IMR-90 (cell line): ENCODE measurements at regions not wholly inside any gene's neighbourhood (a gene's known extent, or its start where the extent isn't known, plus 50 kb on each side); places are given as distances from the start of the nearest gene placed in this dataset.

Experiments
- ATAC-seq: fragments of 200-7000 bp; cut with Tn5 transposase; 2 replicates; pipeline ENCODE4 v1.9.1; 2020; ENCODE audit warnings: low read depth, mild to moderate bottlenecking, moderate library complexity
- BruUV-seq: library from RNA; stranded (reverse); fragments of 400-500 nt; replicated peaks from 2 replicates; lab custom pipeline; 2021; lab: Mats Ljungman, UMichigan
- CTCF ChIA-PET: fragments of 300-600 bp; formaldehyde crosslinking; extraction: SDS; loops from one replicate; lab custom pipeline; 2021; ENCODE audit warnings: antibody characterized with exemption; lab: Yijun Ruan, JAX
- POLR2A ChIA-PET: fragments of 300-600 bp; sonication (Branson Sonifier 250); formaldehyde crosslinking; loops from one replicate; lab custom pipeline; 2022; ENCODE audit warnings: antibody characterized with exemption; ENCODE audit not compliant: unreplicated experiment; lab: Charles Lee
- DNase-seq: peaks from one replicate; pipeline ENCODE4 v3.0.0; 2013
- H2AFZ ChIP-seq: replicated peaks from 2 replicates; pipeline ENCODE3; 2013; ENCODE audit warnings: low read length, mild to moderate bottlenecking; ENCODE audit not compliant: poor library complexity
- H2AK5ac ChIP-seq: 2 replicates; pipeline ENCODE4 v1.6.1; 2013; ENCODE audit warnings: low read depth, low read length, inconsistent platforms
- H2AK9ac ChIP-seq: replicated peaks from 2 replicates; pipeline ENCODE3; 2013; ENCODE audit warnings: mild to moderate bottlenecking, low read depth, low read length, moderate library complexity; ENCODE audit not compliant: poor library complexity
- H2BK120ac ChIP-seq: 2 replicates; pipeline ENCODE4 v1.6.1; 2013; ENCODE audit warnings: low read depth, low read length, inconsistent platforms
- H2BK15ac ChIP-seq: 3 replicates; pipeline ENCODE4 v1.6.1; 2013; ENCODE audit warnings: low read depth, low read length, inconsistent platforms
- H2BK20ac ChIP-seq: 2 replicates; pipeline ENCODE4 v1.6.1; 2013; ENCODE audit warnings: low read depth, mild to moderate bottlenecking, inconsistent platforms, low read length, moderate library complexity
- H2BK5ac ChIP-seq: 2 replicates; pipeline ENCODE4 v1.6.1; 2013; ENCODE audit warnings: mild to moderate bottlenecking, low read depth, low read length, inconsistent platforms; ENCODE audit not compliant: poor library complexity, severe bottlenecking
- H3K14ac ChIP-seq: replicated peaks from 2 replicates; pipeline ENCODE4 v1.6.1; 2013; ENCODE audit warnings: low read depth, low read length, inconsistent platforms
- H3K18ac ChIP-seq: 2 replicates; pipeline ENCODE4 v1.6.1; 2013; ENCODE audit warnings: low read depth, low read length, control low read depth
- H3K23ac ChIP-seq: 2 replicates; pipeline ENCODE4 v1.6.1; 2013; ENCODE audit warnings: low read depth, low read length, inconsistent platforms
- H3K27ac ChIP-seq: 2 replicates; pipeline ENCODE4 v1.5.1; 2013; ENCODE audit warnings: mild to moderate bottlenecking, control low read depth, low read length; ENCODE audit not compliant: insufficient read depth
- H3K27me3 ChIP-seq: 2 replicates; pipeline ENCODE4 v1.6.1; 2013; ENCODE audit warnings: low read length; ENCODE audit not compliant: control insufficient read depth, insufficient read depth
- H3K36me3 ChIP-seq: 2 replicates; pipeline ENCODE4 v1.6.1; 2013; ENCODE audit warnings: low read length, mixed read lengths; ENCODE audit not compliant: control insufficient read depth, insufficient read depth
- H3K4ac ChIP-seq: 2 replicates; pipeline ENCODE4 v1.6.1; 2013; ENCODE audit warnings: low read depth, low read length, inconsistent platforms
- H3K4me1 ChIP-seq: 2 replicates; pipeline ENCODE4 v1.6.1; 2013; ENCODE audit warnings: low read length, mixed read lengths; ENCODE audit not compliant: control insufficient read depth, insufficient read depth
- H3K4me2 ChIP-seq: 2 replicates; pipeline ENCODE4 v1.6.1; 2013; ENCODE audit warnings: low read depth, mild to moderate bottlenecking, control low read depth, low read length, moderate library complexity
- H3K4me3 ChIP-seq: 2 replicates; pipeline ENCODE4 v1.5.1; 2013; ENCODE audit warnings: low read depth, mild to moderate bottlenecking, control low read depth, low read length, moderate library complexity; ENCODE audit not compliant: insufficient read depth
- H3K56ac ChIP-seq: 2 replicates; pipeline ENCODE4 v1.6.1; 2013; ENCODE audit warnings: low read length, inconsistent platforms; ENCODE audit not compliant: insufficient read depth; ENCODE audit errors: extremely low read depth
- H3K79me1 ChIP-seq, 2 experiments: 2 replicates each; pipeline ENCODE4 v1.6.1; 2013; ENCODE audit warnings: low read length in 2 of 2, inconsistent platforms in 1 of 2, low read depth in 1 of 2
- H3K9ac ChIP-seq: 2 replicates; pipeline ENCODE4 v1.6.1; 2013; ENCODE audit warnings: low read depth, low read length, control low read depth
- H3K9me1 ChIP-seq: 2 replicates; pipeline ENCODE4 v1.6.1; 2013; ENCODE audit warnings: low read length, inconsistent platforms; ENCODE audit not compliant: insufficient read depth
- H3K9me3 ChIP-seq: 2 replicates; pipeline ENCODE4 v1.6.1; 2013; ENCODE audit warnings: low read length; ENCODE audit not compliant: control insufficient read depth, insufficient read depth
- H4K20me1 ChIP-seq: 2 replicates; pipeline ENCODE4 v1.6.1; 2013; ENCODE audit warnings: low read length, inconsistent platforms; ENCODE audit not compliant: insufficient read depth
- H4K5ac ChIP-seq: 2 replicates; pipeline ENCODE4 v1.6.1; 2013; ENCODE audit warnings: mild to moderate bottlenecking, low read depth, low read length, control low read depth
- H4K8ac ChIP-seq, 2 experiments: 2 replicates each; pipeline ENCODE4 v1.6.1; 2013; ENCODE audit warnings: low read depth in 2 of 2, low read length in 2 of 2, control low read depth in 1 of 2, inconsistent platforms in 1 of 2
- H4K91ac ChIP-seq: 2 replicates; pipeline ENCODE4 v1.6.1; 2013; ENCODE audit warnings: low read depth, low read length, inconsistent platforms; ENCODE audit not compliant: insufficient read depth
- BHLHE40 ChIP-seq: fragments of 150-350 bp; IDR thresholded peaks from 2 replicates; pipeline ENCODE4 v1.6.1; 2016; ENCODE audit warnings: mild to moderate bottlenecking, low read depth, low read length
- CHD1 ChIP-seq: IDR thresholded peaks from 2 replicates; pipeline ENCODE4 v1.6.1; 2012; ENCODE audit warnings: low read depth, low read length, improper control_type of control experiment
- FOS ChIP-seq: fragments of 150-350 bp; IDR thresholded peaks from 2 replicates; pipeline ENCODE4 v1.6.1; 2016; ENCODE audit warnings: low read depth, low read length
- MAZ ChIP-seq: IDR thresholded peaks from 2 replicates; pipeline ENCODE4 v1.6.1; 2012; ENCODE audit warnings: low read depth, mild to moderate bottlenecking, low read length, improper control_type of control experiment, moderate library complexity, borderline replicate concordance
- NFE2L2 ChIP-seq: fragments of 150-350 bp; IDR thresholded peaks from 2 replicates; pipeline ENCODE4 v1.6.1; 2016; ENCODE audit warnings: low read depth, mild to moderate bottlenecking, low read length
- RAD21 ChIP-seq: IDR thresholded peaks from 2 replicates; pipeline ENCODE4 v1.6.1; 2012; ENCODE audit warnings: low read length, improper control_type of control experiment
- WGBS, 2 experiments: methylation state at CpG; one replicate each; pipeline versions ENCODE4 v1.1.5 to v1.1.7; 2013; ENCODE audit warnings: missing lambda C conversion rate in 2 of 2; ENCODE audit not compliant: insufficient read length in 1 of 2; ENCODE audit errors: extremely low coverage in 2 of 2; 5-methylcytosine and 5-hydroxymethylcytosine counted together
- dilution Hi-C: fragments of 300-500 bp; cut with HindIII; formaldehyde crosslinking; loops from one replicate; pipeline ENCODE4 v1.14.3; 2018; ENCODE audit warnings: low sequenced_read_pairs; ENCODE audit not compliant: unreplicated experiment
- in situ Hi-C: fragments of 300-500 bp; cut with MboI; formaldehyde crosslinking; loops from 3 replicates; pipeline ENCODE4 v1.14.3; 2019; ENCODE audit warnings: low sequenced_read_pairs, inconsistent platforms, mixed read lengths
- intact Hi-C: fragments of 100-400 bp; cut with micrococcal nuclease; formaldehyde crosslinking; loops from 2 replicates; pipeline ENCODE4 v1.10.0; 2022
- TF ChIP-seq, protein P1 (sequence below): fragments of 150-350 bp; IDR thresholded peaks from 2 replicates; pipeline ENCODE4 v1.6.1; 2017; ENCODE audit warnings: mild to moderate bottlenecking, antibody characterized with exemption, low read length, low read depth

GRCh38 chr21:14827468-14827867 is 237.3 kb downstream of the NRIP1 start:
- no TSS peak for BruUV-seq
- no peak overlapping the region for H2BK5ac ChIP-seq
- no peak overlapping the region for H2BK120ac ChIP-seq
- H3K27ac ChIP-seq: no peak overlapping the region
- ATAC-seq: no peak
- H3K23ac ChIP-seq: no peak overlapping the region
- no peaks in the 10 kb centered on the region for H3K9me1 ChIP-seq
- TF ChIP-seq MAZ (no peak), NFE2L2 (no peak), RAD21 (no peak), CHD1 (no peak), BHLHE40 (no peak), FOS (no peak)
- TF ChIP-seq, protein P1, sequence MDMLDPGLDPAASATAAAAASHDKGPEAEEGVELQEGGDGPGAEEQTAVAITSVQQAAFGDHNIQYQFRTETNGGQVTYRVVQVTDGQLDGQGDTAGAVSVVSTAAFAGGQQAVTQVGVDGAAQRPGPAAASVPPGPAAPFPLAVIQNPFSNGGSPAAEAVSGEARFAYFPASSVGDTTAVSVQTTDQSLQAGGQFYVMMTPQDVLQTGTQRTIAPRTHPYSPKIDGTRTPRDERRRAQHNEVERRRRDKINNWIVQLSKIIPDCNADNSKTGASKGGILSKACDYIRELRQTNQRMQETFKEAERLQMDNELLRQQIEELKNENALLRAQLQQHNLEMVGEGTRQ: no peak
- in situ Hi-C loops (no loop called here), intact Hi-C loops (no loop called here), dilution Hi-C loops (no loop called here)
- H4K5ac ChIP-seq: no peak overlapping the region
- no peaks in the 10 kb centered on the region for H3K27me3 ChIP-seq
- no peaks in the 10 kb centered on the region for H3K9me3 ChIP-seq
- H3K36me3 ChIP-seq: no peaks in the 10 kb centered on the region
- WGBS, 2 experiments: no CpG with 5 or more reads among the region's 3 CpGs
- H3K4ac ChIP-seq: no peak overlapping the region
- no peak overlapping the region for H4K91ac ChIP-seq
- no peak overlapping the region for H2BK15ac ChIP-seq
- H4K20me1 ChIP-seq: no peaks in the 10 kb centered on the region
- DNase-seq: no peak
- ChIA-PET CTCF (interaction anchor here (0.6 kb wide), 1 partner anchor 17 kb away, joined by 3 read pairs; no protein-coding TSS in a partner anchor), POLR2A (no interaction called here)
- no peak overlapping the region for H2AK9ac ChIP-seq
- H2AFZ ChIP-seq: no peak overlapping the region
- no peaks in the 10 kb centered on the region for H3K79me1 ChIP-seq
- no peak overlapping the region for H3K18ac ChIP-seq
- no peak overlapping the region for H4K8ac ChIP-seq
- H3K56ac ChIP-seq: no peak overlapping the region
- no peak overlapping the region for H3K4me2 ChIP-seq
- H3K4me3 ChIP-seq: no peak overlapping the region
- no peak overlapping the region for H3K14ac ChIP-seq
- H3K4me1 ChIP-seq: peaks cover 3% of the 10 kb centered on the region
- no peak overlapping the region for H3K9ac ChIP-seq
- no peak overlapping the region for H2AK5ac ChIP-seq
- no peak overlapping the region for H2BK20ac ChIP-seq
